ENCODE measurements at regions not wholly inside any gene's neighbourhood (a gene's known extent, or its start where the extent isn't known, plus 50 kb on each side); places are given as distances from the start of the nearest gene placed in this dataset.

GRCh38 chr12:111024205-111024801 is 103.9 kb upstream of the MYL2 start:
- TF ChIP-seq POLR2A (IDR thresholded peaks at IDR 0.05): no peak
- TF ChIP-seq, protein P1, sequence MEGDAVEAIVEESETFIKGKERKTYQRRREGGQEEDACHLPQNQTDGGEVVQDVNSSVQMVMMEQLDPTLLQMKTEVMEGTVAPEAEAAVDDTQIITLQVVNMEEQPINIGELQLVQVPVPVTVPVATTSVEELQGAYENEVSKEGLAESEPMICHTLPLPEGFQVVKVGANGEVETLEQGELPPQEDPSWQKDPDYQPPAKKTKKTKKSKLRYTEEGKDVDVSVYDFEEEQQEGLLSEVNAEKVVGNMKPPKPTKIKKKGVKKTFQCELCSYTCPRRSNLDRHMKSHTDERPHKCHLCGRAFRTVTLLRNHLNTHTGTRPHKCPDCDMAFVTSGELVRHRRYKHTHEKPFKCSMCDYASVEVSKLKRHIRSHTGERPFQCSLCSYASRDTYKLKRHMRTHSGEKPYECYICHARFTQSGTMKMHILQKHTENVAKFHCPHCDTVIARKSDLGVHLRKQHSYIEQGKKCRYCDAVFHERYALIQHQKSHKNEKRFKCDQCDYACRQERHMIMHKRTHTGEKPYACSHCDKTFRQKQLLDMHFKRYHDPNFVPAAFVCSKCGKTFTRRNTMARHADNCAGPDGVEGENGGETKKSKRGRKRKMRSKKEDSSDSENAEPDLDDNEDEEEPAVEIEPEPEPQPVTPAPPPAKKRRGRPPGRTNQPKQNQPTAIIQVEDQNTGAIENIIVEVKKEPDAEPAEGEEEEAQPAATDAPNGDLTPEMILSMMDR (IDR thresholded peaks at IDR 0.05): peak; percentile 18 to 58 (median 29)
